ENCODE measurements at regions not wholly inside any gene's neighbourhood (a gene's known extent, or its start where the extent isn't known, plus 50 kb on each side); places are given as distances from the start of the nearest gene placed in this dataset.

DNA sequence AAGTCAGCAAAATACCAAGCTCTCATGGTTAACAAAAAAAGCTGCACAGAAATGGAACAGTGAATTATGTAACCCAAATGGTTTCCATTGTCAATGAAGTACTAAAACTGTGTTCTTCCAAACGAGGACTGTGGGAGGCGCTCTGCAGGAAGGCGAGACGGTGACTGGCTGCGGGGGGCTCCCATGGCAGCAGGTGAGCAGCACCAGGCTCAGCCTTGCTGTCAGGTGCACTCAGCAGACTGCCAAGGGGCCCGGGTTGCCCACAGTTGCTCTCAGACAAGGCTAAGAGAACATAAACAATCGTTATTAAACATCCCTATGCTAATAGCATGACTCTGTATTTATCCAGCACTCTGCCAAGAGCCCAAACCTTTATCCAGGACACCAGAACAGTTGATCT lies 630.3 kb upstream of the ARID1B start:
- no peak for DNase-seq (ENCODE audit: low spot score)

DNA sequence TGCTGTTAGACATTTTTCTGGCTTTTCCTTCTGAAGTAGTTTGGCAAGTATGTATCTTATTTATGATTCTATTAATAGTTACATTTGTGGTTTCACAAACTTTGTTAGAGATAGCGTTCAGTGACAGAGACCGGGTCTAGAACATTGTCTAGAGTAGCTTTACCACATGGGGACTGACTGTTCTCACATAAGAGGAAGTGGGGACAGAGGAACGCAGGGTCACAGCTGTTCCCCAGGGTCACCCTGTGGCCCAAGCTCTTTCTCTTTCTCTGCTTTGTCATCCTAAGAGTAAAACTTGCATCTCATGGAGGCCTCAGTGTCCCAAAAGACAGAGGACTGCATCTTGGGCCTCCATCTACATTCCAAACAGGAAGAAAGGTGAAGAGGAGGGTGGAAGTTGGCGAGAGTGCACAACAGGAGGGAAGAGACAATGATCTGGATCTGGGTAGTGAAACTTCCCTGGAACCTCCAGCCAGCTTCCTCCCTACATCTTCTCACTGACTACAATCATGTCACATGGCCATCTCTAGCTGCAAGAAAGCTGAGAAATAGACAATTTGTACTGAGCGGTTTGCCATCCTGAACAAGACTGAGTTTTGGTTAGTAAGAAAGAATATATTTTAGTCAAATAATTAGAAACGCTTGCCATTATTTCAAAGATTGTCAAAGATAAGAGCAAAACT lies 645.8 kb upstream of the ARID1B start:
- DNase-seq (ENCODE audit: low spot score) = no peak

GRCh38 chr6:156126535-156126934 lies 650.6 kb upstream of the ARID1B start:
- no peak for DNase-seq (ENCODE audit: low spot score)

DNA sequence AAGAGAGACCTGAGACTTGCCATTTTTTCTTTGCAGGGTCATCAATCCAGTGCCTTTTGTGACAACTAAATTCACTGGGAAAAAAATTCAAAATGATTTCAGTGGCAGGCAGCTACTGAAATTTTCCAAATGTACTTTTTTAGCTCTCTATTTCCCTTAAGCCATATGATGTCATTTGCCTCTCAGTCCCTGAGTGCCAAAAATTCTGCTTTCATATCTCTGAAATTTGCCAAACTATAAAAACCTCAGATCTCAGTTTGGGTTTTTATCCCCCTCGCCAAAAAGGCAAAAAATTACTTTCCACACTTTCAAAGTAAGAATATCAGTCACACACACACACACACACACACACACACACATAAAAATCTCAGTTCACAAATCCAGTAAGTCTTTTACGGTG lies 651.3 kb upstream of the ARID1B start:
- DNase-seq (ENCODE audit: low spot score) = no peak

DNA sequence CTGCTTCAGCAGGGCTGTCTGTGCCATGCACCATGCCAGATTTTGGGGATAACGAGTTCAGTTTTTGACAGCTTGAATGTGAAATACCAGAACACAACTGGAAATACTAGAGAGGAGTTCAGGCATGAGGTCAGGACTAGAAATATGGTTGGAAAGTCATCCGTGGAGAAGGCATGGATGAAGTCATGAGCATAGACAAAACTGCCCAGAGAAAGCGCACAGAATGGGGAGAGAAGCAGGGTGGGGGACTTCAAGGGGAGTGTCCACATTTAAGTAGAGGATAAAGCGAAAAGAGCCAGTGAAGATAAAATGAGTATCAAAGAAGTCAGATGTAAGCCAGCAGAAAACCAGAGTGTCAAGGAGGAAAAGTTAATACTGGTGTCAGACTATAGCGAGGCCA lies 653.4 kb upstream of the ARID1B start:
- DNase-seq (ENCODE audit: low spot score) = no peak

- no peak for DNase-seq (ENCODE audit: low spot score)
These were observed 655.2 kb upstream of the ARID1B start for GRCh38 chr6:156121973-156122372.

GRCh38 chr6:156114541-156114940 lies 658.9 kb upstream of the NOX3 start:
- DNase-seq (ENCODE audit: low spot score) = no peak

DNA sequence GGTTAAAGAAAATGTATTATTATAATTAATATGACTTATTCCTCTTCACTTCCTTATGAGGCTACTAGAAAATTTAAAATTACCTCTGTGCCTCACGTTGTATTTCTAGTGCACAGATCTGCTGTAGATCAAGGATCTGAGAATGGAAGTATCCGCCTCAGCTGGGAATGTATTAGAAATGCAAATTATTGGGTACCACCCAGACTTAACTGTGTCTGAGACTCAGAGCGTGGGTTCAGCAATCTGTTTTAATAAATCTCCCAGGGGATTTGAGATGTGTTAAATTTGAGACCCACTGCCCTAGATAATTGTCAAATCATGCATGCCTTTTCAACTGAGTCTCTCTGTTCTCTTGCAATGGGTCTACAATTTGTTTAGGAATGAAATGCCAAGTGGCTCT lies 658.0 kb upstream of the NOX3 start:
- no peak for DNase-seq (ENCODE audit: low spot score)

GRCh38 chr6:156111913-156112312 lies 656.3 kb upstream of the NOX3 start:
- no peak for DNase-seq (ENCODE audit: low spot score)

GRCh38 chr6:156110249-156110648 lies 654.6 kb upstream of the NOX3 start:
- DNase-seq (ENCODE audit: low spot score) = no peak

- no peak for DNase-seq (ENCODE audit: low spot score)
These were observed 654.1 kb upstream of the NOX3 start for GRCh38 chr6:156109713-156110112.

GRCh38 chr6:156107624-156108101 lies 652.0 kb upstream of the NOX3 start:
- no peak for DNase-seq (ENCODE audit: low spot score)

GRCh38 chr6:156102129-156102528 lies 646.5 kb upstream of the NOX3 start:
- DNase-seq (ENCODE audit: low spot score) = no peak

- DNase-seq (ENCODE audit: low spot score) = no peak
These were observed 643.2 kb upstream of the NOX3 start for GRCh38 chr6:156098839-156099238.

DNA sequence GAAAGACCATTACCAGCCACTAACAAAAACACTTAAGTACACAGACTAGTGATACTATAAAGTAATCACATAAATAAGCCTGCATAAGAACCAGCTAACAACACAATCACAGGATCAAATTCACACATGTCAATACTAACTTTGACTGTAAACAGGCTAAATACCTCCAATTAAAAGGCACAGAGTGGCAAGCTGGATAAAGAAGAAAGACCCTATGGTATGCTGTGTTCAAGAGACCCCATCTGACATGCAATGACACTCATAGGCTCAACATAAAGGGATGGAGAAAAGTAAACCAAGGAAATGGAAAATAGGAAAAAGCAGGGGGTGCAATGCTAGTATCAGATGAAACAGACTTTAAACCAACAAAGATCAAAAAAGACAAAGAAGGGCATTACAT lies 631.8 kb upstream of the NOX3 start:
- no peak for DNase-seq (ENCODE audit: low spot score)

- DNase-seq (ENCODE audit: low spot score) = no peak
These were observed 626.4 kb upstream of the NOX3 start for GRCh38 chr6:156082012-156082411.

DNA sequence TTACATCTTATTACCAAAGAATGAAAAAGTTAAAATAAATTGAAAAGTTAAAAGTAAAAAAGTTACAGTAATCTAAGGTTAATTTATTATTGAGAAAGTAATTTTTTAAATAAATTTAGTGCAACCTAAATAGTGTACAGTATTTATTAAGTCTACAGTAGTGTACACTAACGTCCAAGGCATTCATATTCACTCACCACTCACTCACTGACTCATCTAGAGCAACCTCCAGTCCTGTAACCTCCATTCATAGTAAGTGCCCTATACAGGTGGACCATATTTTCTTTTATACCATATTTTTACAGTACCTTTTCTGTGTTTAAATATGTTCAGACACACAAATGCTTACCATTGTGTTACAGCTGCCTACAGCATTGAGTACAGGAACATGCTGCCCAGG lies 624.7 kb upstream of the NOX3 start:
- DNase-seq (ENCODE audit: low spot score) = no peak

DNA sequence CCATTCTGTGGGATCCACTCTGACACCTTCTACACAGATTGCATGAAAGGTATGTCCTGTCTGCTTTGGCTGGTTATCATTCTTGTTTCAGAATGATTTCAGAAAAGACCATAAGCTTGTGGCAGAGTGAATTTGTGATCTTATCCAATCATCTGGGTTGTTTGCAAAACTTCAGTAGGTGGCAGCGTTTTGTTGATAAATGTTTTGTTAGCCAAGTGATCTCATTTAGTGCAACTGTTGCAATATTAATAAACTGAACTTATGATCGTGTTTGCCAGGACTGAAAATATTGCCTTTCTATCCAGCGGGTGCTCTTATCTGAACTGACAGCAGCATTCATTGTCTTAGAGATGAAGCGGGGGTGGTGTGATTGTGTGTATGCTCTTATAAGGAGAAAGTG lies 613.2 kb upstream of the NOX3 start:
- no peak for DNase-seq (ENCODE audit: low spot score)

DNA sequence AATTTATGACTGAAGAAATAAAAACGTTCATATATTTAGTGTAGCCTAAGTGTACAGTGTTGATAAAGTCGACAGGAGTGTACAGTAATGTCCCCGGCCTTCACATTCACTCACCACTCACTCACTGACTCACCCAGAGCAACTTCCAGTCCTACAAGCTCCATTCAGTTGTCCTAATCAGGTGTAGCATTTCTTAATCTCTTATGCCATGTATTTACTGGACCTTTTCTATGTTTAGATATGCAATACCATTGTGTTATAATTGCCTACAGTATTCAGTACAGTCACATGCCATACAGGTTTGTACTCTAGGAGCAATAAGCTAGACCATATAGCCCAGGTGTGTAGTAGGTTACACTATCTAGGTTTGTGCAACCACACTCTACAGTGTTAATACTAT lies 610.2 kb upstream of the NOX3 start:
- no peak for DNase-seq (ENCODE audit: low spot score)

- DNase-seq (ENCODE audit: low spot score) = no peak
These were observed 606.5 kb upstream of the NOX3 start for GRCh38 chr6:156062091-156062563.

GRCh38 chr6:156061465-156061864 lies 605.8 kb upstream of the NOX3 start:
- DNase-seq (ENCODE audit: low spot score) = no peak

DNA sequence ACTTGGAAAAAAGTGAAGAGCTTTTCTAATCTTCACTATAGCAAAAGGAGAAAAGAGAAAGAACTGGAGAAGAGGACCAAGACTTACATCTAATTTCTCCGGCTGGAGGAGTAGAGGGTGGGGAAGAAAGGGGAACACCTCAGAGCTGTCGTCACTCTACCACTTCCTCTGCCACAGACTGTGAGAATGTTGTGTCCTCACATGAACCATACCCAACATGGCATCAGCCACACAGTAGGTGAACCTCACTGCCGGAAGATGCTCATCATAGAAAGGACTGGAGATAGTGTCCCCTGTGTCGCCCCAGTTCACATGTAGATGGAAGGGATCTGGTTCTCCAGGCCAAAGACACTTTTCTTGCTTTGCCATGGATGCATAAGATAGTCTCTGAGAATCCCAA lies 604.4 kb upstream of the NOX3 start:
- DNase-seq (ENCODE audit: low spot score) = no peak

GRCh38 chr6:156058356-156058755 lies 602.7 kb upstream of the NOX3 start:
- DNase-seq (ENCODE audit: low spot score) = no peak

GRCh38 chr6:156057869-156058268 lies 602.2 kb upstream of the NOX3 start:
- no peak for DNase-seq (ENCODE audit: low spot score)

All from COLO829 (cell line).